ENCODE measurements at regions not wholly inside any gene's neighbourhood (a gene's known extent, or its start where the extent isn't known, plus 50 kb on each side); places are given as distances from the start of the nearest gene placed in this dataset.

DNA sequence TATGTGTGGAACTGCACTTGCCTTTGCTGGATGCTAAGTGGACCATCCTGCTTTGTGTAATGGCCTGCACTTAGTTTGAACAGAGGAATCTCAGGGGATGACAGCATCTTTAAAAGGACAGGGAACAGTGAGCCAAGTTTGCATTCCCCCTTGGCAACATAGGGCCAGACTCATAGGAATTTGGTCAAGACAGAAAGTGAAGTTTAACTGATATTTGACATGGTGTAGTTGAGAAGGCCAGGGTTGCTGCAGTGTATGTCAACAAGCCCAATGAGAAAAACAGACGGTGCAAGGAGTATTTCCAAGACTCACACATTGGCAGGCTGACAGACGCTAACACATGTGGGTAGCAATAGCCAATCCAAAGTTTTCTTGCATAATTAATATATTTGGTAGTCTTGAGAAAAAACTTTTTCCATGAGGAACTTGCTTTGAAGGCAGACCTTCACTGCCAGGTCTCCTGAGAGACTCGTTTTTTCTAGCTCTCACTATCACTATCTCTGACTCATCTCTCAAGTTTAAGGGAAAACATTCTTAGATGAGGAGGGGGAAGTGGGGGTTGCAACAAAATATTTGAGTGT, 213.8 kb downstream of the IBTK start:
- H3K4me1 ChIP-seq: no peaks in the 10 kb centered on the region
- no peak for ATAC-seq
- intact Hi-C loops (cut with DNase I): no loop called here
- H3K9me3 ChIP-seq: no peaks in the 10 kb centered on the region
- no peak overlapping the region for H3K4me3 ChIP-seq
- H3K27ac ChIP-seq: no peak overlapping the region
- TF ChIP-seq POLR2A (IDR thresholded peaks at IDR 0.05): no peak
- DNase-seq: peak in 1 of 4 donors; percentile 19
- no peaks in the 10 kb centered on the region for H3K27me3 ChIP-seq
- no peaks in the 10 kb centered on the region for H3K36me3 ChIP-seq (replicated peaks in 1 of 2; ENCODE audit: insufficient read depth in 1 of 2, low read depth in 2 of 2)
- WGBS, 2 donors: 40 to 49% methylated on average over 3 of the region's 3 CpGs

DNA sequence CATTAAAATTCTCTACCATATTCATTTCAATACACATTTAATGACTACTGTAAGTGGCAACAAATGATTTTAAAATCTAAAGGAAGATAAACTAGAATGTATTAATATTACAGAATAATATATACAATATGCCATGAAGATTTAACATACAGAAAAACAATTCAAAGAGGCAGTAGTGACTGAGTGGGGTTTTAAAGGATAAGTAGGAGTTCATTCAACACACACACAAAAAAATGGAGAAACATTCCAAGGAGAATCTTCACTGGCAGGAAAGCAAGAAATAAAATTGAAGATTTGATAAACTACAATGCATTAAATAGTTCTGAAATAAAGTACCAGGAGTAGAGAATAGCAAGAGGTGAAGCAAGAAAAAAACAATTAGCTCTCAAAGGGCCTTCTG, 215.1 kb downstream of the IBTK start:
- no peak overlapping the region for H3K27ac ChIP-seq
- H3K4me1 ChIP-seq: no peaks in the 10 kb centered on the region
- DNase-seq (no peak), ATAC-seq (no peak)
- H3K9me3 ChIP-seq: no peaks in the 10 kb centered on the region
- no peaks in the 10 kb centered on the region for H3K27me3 ChIP-seq
- no peak overlapping the region for H3K4me3 ChIP-seq
- TF ChIP-seq, protein P1, sequence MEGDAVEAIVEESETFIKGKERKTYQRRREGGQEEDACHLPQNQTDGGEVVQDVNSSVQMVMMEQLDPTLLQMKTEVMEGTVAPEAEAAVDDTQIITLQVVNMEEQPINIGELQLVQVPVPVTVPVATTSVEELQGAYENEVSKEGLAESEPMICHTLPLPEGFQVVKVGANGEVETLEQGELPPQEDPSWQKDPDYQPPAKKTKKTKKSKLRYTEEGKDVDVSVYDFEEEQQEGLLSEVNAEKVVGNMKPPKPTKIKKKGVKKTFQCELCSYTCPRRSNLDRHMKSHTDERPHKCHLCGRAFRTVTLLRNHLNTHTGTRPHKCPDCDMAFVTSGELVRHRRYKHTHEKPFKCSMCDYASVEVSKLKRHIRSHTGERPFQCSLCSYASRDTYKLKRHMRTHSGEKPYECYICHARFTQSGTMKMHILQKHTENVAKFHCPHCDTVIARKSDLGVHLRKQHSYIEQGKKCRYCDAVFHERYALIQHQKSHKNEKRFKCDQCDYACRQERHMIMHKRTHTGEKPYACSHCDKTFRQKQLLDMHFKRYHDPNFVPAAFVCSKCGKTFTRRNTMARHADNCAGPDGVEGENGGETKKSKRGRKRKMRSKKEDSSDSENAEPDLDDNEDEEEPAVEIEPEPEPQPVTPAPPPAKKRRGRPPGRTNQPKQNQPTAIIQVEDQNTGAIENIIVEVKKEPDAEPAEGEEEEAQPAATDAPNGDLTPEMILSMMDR (IDR thresholded peaks at IDR 0.05): no peak
- no peaks in the 10 kb centered on the region for H3K36me3 ChIP-seq (replicated peaks in 1 of 2; ENCODE audit: insufficient read depth in 1 of 2, low read depth in 2 of 2)
- intact Hi-C loops (cut with DNase I): no loop called here

DNA sequence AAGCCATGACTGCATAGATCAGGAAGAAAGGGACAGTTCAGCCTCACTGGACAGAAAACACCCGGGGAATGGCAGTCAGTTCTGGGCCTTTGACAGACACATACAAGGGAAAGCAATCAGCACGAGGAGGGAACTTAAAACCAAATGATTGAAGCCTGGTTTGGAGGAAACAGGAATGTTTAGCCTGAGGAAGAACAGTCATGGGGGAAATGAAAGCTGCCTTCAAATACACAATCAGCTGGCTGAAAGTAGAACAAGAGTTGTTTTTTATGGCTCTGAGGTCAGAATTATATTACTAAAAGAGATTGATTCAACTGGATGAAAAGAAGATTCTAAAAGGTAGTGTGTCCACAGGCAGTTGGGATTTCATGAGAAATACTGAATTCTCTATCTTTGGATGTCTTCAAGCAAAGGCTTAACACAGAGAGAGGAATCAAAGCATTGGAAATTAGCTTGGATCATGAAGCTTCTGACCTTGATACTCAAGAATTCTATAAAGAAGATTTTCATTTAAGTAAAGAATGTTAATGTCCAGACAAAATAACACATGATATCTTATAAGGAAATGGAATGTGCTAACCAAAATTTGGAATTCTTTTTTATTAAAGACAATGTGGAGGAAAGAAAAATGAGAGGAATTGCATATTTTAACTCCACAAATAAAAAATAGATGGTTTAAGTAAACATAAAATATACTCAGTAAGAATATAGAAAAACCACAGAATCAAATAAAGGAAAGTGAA, 216.6 kb downstream of the IBTK start:
- TF ChIP-seq, protein P1 (IDR thresholded peaks at IDR 0.05): no peak
- no peak for TF ChIP-seq POLR2A (IDR thresholded peaks at IDR 0.05)
- ATAC-seq: no peak
- no peak for DNase-seq
- intact Hi-C loops (cut with DNase I): no loop called here
- H3K4me3 ChIP-seq: no peak overlapping the region
- no peaks in the 10 kb centered on the region for H3K4me1 ChIP-seq
- no peaks in the 10 kb centered on the region for H3K27me3 ChIP-seq
- H3K9me3 ChIP-seq: no peaks in the 10 kb centered on the region
- WGBS, 2 donors: 41 to 68% methylated on average over 2 of the region's 2 CpGs
- H3K36me3 ChIP-seq (replicated peaks in 1 of 2; ENCODE audit: insufficient read depth in 1 of 2, low read depth in 2 of 2): no peaks in the 10 kb centered on the region
- H3K27ac ChIP-seq: no peak overlapping the region

DNA sequence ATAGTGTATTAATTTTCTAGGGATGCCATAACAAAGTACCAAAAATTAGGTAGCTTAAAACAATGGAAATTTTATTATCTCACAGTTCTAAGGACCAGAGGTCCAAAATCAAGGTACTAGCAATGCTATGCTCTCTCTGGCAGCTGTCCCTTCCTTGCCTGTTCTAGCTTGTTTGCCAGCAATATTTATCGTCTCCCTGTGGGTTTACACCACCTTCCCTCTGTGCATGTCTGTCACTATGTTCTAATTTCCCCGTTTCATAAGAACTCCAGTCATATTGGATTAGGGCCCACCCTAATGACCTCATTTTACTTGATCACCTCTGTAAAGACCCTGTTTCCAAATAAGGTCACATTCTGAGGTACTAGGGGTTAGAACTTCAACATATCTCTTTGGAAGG, 217.2 kb downstream of the IBTK start:
- H3K4me3 ChIP-seq: no peak overlapping the region
- H3K4me1 ChIP-seq: no peaks in the 10 kb centered on the region
- 28 to 39% methylated on average over 2 of the region's 2 CpGs for WGBS, 2 donors
- DNase-seq: no peak
- no peaks in the 10 kb centered on the region for H3K9me3 ChIP-seq
- TF ChIP-seq POLR2A (IDR thresholded peaks at IDR 0.05): no peak
- TF ChIP-seq, protein P1 (IDR thresholded peaks at IDR 0.05): no peak
- no peak overlapping the region for H3K27ac ChIP-seq
- H3K27me3 ChIP-seq: no peaks in the 10 kb centered on the region
- intact Hi-C loops (cut with DNase I): no loop called here
- no peaks in the 10 kb centered on the region for H3K36me3 ChIP-seq (replicated peaks in 1 of 2; ENCODE audit: insufficient read depth in 1 of 2, low read depth in 2 of 2)
- no peak for ATAC-seq

DNA sequence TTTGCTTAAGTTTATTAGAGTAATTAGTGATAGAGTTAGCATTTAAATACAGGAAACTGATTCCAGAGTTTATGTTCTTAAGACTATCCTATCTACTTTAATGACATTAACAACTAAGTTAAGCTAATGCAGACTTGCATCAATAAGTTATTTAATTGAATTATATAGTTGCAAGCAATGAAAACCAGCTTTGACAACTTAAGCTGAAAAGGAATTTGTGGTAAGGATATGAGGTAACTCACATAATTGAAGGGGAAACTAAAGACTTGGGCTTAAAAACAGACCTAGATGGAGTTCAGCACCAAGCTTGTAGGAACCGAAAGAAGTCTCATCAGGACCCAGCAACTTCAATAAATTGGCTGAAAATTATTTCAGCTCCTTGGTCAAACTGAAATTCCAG, 222.3 kb downstream of the IBTK start:
- ATAC-seq: no peak
- intact Hi-C loops (cut with DNase I): no loop called here
- 61 to 82% methylated on average over 1 of the region's 1 CpG for WGBS, 2 donors

More for the DNA sequence above, 222.3 kb downstream of the IBTK start:
- Histone ChIP-seq H3K27me3 (no peaks in the 10 kb centered on the region), H3K4me1 (no peaks in the 10 kb centered on the region), H3K9me3 (no peaks in the 10 kb centered on the region), H3K36me3 (replicated peaks in 1 of 2; ENCODE audit: insufficient read depth in 1 of 2, low read depth in 2 of 2) (no peaks in the 10 kb centered on the region), H3K4me3 (no peak overlapping the region), H3K27ac (no peak overlapping the region)
- no peak for DNase-seq
- TF ChIP-seq, protein P1 (IDR thresholded peaks at IDR 0.05): no peak
- no peak for TF ChIP-seq POLR2A (IDR thresholded peaks at IDR 0.05)
